GM18951 (cell line): ENCODE measurements at regions not wholly inside any gene's neighbourhood (a gene's known extent, or its start where the extent isn't known, plus 50 kb on each side); places are given as distances from the start of the nearest gene placed in this dataset.
"Not testable (repeated sequence)": the region's sequence is repeated elsewhere in the genome, so short reads cannot be mapped to it uniquely, and the experiment has no call there.

Experiments used
- POLR2A ChIP-seq: IDR thresholded peaks from 4 replicates; pipeline ENCODE4 v1.6.1; 2011; ENCODE audit warnings: mild to moderate bottlenecking; ENCODE audit not compliant: insufficient read length, insufficient read depth; ENCODE audit errors: extremely low read depth
- in situ Hi-C: fragments of 300-500 bp; cut with MboI; formaldehyde crosslinking; loops from one replicate; pipeline ENCODE4 v1.12.0; 2022; ENCODE audit warnings: low sequenced_read_pairs, mixed read lengths, inconsistent platforms; ENCODE audit not compliant: unreplicated experiment

- in situ Hi-C loops: no loop called here
- TF ChIP-seq POLR2A: no peak
Observed at GRCh38 chr7:81051811-81052413, 133.1 kb upstream of the SEMA3C start.

GRCh38 chr7:81045491-81046030 lies 126.7 kb upstream of the SEMA3C start:
- in situ Hi-C loops: no loop called here
- no peak for TF ChIP-seq POLR2A

- in situ Hi-C loops: not testable (repeated sequence)
Observed at GRCh38 chr7:81042646-81043045, 123.8 kb upstream of the SEMA3C start.

GRCh38 chr7:81040496-81040895 lies 121.6 kb upstream of the SEMA3C start:
- TF ChIP-seq POLR2A: no peak
- in situ Hi-C loops: no loop called here

DNA sequence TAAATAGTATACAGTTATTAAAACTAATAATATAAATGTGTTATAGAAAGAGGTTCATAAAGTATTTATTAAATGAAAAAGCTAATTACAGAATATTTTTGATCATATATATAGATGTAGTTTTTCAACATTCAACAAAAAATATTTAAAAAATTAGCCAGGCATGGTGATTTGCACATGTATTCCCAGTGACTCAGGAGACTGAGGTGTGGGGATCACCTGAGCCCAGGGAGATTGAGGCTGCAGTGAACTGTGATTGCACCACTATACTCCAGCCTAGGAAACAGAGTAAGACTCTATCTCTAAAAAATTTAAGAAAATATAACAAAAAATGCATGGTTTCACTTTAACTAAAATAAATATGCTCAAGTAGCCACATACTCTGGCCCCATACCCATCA lies 118.0 kb upstream of the SEMA3C start:
- in situ Hi-C loops: no loop called here
- no peak for TF ChIP-seq POLR2A

DNA sequence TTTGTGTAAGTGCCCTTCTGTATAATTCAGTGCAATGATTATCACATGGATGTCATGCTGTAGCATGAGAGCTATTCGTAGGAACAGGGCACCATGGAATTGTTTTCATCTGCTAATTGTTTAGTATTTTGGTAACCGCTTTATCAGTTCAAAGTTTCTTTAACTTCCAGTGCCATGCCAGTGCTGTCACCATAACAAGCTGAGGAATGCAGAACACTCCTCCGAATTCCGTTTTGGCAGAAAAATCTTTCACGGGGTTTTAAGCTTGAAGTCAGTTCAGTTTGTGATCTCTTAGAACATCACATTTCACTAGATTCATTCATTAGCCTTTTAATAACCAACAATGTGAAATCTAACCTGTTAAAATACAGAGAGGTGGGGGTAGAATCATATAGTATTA lies 117.2 kb upstream of the SEMA3C start:
- in situ Hi-C loops: no loop called here
- TF ChIP-seq POLR2A: no peak

DNA sequence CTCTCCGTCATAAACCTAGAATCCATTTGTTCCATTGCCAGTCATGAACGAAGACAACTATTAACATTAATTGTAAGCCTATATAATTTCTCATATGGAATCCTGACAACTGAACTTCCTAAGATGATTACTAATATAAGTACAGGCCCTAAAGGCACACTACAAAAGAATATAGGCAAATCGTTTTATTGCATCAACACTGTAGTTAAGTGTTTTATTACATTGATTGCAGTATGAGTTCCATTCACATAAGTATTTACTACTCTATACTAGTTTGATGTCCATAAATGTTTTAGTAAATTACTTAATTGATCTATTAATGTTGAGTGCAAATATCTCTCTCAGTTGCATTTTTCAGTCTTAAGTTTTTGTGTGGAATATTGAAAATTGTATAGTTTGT lies 113.1 kb upstream of the SEMA3C start:
- in situ Hi-C loops: no loop called here
- TF ChIP-seq POLR2A: no peak

- no peak for TF ChIP-seq POLR2A
- in situ Hi-C loops: no loop called here
Observed at GRCh38 chr7:81031243-81031642, 112.4 kb upstream of the SEMA3C start.

- TF ChIP-seq POLR2A: no peak
- in situ Hi-C loops: no loop called here
Observed at GRCh38 chr7:81030472-81030871, 111.6 kb upstream of the SEMA3C start.

GRCh38 chr7:81029511-81029910 lies 110.7 kb upstream of the SEMA3C start:
- in situ Hi-C loops: no loop called here
- no peak for TF ChIP-seq POLR2A

GRCh38 chr7:81025360-81025759 lies 106.5 kb upstream of the SEMA3C start:
- TF ChIP-seq POLR2A: no peak
- in situ Hi-C loops: no loop called here

DNA sequence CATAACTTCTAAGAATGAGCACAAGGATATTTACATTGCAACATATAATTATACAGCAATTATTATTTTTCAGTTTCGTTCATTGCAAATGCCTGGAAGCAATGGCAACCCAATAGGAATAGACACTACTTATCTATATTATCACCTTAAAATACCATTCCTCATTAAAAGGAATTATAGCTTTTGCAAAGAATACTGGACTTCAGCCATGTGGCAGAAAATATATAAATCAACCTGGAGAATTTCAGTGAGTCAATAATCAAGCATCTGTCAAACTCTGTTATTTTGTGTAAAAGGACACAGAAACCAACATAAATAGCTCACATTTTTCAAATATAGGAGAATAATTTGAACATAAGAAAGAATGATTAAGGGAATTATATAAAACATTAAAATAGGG lies 96.1 kb upstream of the SEMA3C start:
- TF ChIP-seq POLR2A: no peak
- in situ Hi-C loops: no loop called here

GRCh38 chr7:81014266-81014665 lies 95.4 kb upstream of the SEMA3C start:
- in situ Hi-C loops: no loop called here

GRCh38 chr7:81013083-81013817 lies 94.4 kb upstream of the SEMA3C start:
- no peak for TF ChIP-seq POLR2A
- in situ Hi-C loops: no loop called here

More at GRCh38 chr7:81014266-81014665, 95.4 kb upstream of the SEMA3C start:
- no peak for TF ChIP-seq POLR2A
